KMS-11 (cell line): ENCODE measurements at regions not wholly inside any gene's neighbourhood (a gene's known extent, or its start where the extent isn't known, plus 50 kb on each side); places are given as distances from the start of the nearest gene placed in this dataset.

ENCODE experiments used
- H2AFZ ChIP-seq: fragments of 200-600 bp; sonication (generic); 2 replicates; pipeline ENCODE4 v1.6.1; 2016; ENCODE audit warnings: antibody characterized with exemption, mixed run types, low read depth
- H3K27ac ChIP-seq: fragments of 200-600 bp; sonication (generic); 2 replicates; pipeline ENCODE4 v1.6.1; 2016; ENCODE audit warnings: mild to moderate bottlenecking, mixed run types
- H3K27me3 ChIP-seq: fragments of 200-600 bp; sonication (generic); 2 replicates; pipeline ENCODE4 v1.6.1; 2017; ENCODE audit warnings: mild to moderate bottlenecking, low read depth, mixed run types, moderate library complexity; ENCODE audit not compliant: insufficient read depth
- H3K36me3 ChIP-seq: fragments of 200-600 bp; sonication (generic); 2 replicates; pipeline ENCODE4 v1.6.1; 2017; ENCODE audit warnings: mild to moderate bottlenecking, mixed run types; ENCODE audit not compliant: insufficient read depth
- H3K4me1 ChIP-seq: fragments of 200-600 bp; sonication (generic); 2 replicates; pipeline ENCODE4 v1.6.1; 2016; ENCODE audit warnings: mild to moderate bottlenecking, low read depth, mixed run types; ENCODE audit not compliant: poor library complexity, severe bottlenecking
- H3K4me2 ChIP-seq: fragments of 200-600 bp; sonication (generic); 2 replicates; pipeline ENCODE4 v1.7.0; 2016; ENCODE audit warnings: mild to moderate bottlenecking, mixed run types
- H3K4me3 ChIP-seq: fragments of 200-600 bp; sonication (generic); IDR thresholded peaks from 2 replicates; pipeline ENCODE4 v1.6.1; 2017; ENCODE audit warnings: low read depth, low read length, mixed read lengths; ENCODE audit not compliant: insufficient read depth
- H3K79me2 ChIP-seq: fragments of 200-600 bp; sonication (generic); 2 replicates; pipeline ENCODE4 v1.6.1; 2016; ENCODE audit warnings: low read depth, mixed run types; ENCODE audit not compliant: insufficient read depth
- H3K9ac ChIP-seq: fragments of 200-600 bp; sonication (generic); 2 replicates; pipeline ENCODE4 v1.6.1; 2016; ENCODE audit warnings: mild to moderate bottlenecking, mixed run types
- H4K20me1 ChIP-seq: fragments of 200-600 bp; sonication (generic); 2 replicates; pipeline ENCODE4 v1.6.1; 2016; ENCODE audit warnings: mild to moderate bottlenecking, mixed run types; ENCODE audit not compliant: insufficient read depth
- CTCF ChIP-seq: fragments of 200-600 bp; sonication (generic); conservative IDR thresholded peaks from 2 replicates; pipeline ENCODE4 v1.6.1; 2017; ENCODE audit warnings: low read depth, mild to moderate bottlenecking, antibody characterized with exemption, low read length, moderate library complexity, mixed read lengths

- H3K79me2 ChIP-seq: no peaks in the 10 kb centered on the region
- H3K36me3 ChIP-seq: no peaks in the 10 kb centered on the region
- H3K9ac ChIP-seq: no peak overlapping the region
- H3K27me3 ChIP-seq: no peaks in the 10 kb centered on the region
- TF ChIP-seq CTCF: no peak
- H4K20me1 ChIP-seq: no peaks in the 10 kb centered on the region
- peaks cover 28% of the 10 kb centered on the region for H3K4me1 ChIP-seq
- H2AFZ ChIP-seq: no peak overlapping the region; the same call in 1 of the 2 replicates
- H3K27ac ChIP-seq: peak overlapping the region; percentile 42
- peak overlapping the region; percentile 64 for H3K4me2 ChIP-seq
- no peak overlapping the region for H3K4me3 ChIP-seq
Measured at GRCh38 chr16:17026600-17027242, 444.0 kb downstream of the XYLT1 start.

GRCh38 chr16:17027488-17028129 lies 443.2 kb downstream of the XYLT1 start:
- Histone ChIP-seq H4K20me1 (no peaks in the 10 kb centered on the region), H3K4me3 (no peak overlapping the region), H3K79me2 (no peaks in the 10 kb centered on the region), H2AFZ (no peak overlapping the region), H3K4me2 (peak overlapping the region; percentile 64), H3K4me1 (peaks cover 28% of the 10 kb centered on the region), H3K27me3 (no peaks in the 10 kb centered on the region), H3K9ac (no peak overlapping the region), H3K27ac (peak overlapping the region; percentile 42), H3K36me3 (no peaks in the 10 kb centered on the region)
- no peak for TF ChIP-seq CTCF

- Histone ChIP-seq H3K4me2 (no peak overlapping the region), H3K27me3 (no peaks in the 10 kb centered on the region), H3K4me3 (no peak overlapping the region), H3K27ac (no peak overlapping the region), H3K9ac (no peak overlapping the region), H2AFZ (no peak overlapping the region), H3K79me2 (no peaks in the 10 kb centered on the region), H3K4me1 (peaks cover 28% of the 10 kb centered on the region), H3K36me3 (no peaks in the 10 kb centered on the region), H4K20me1 (no peaks in the 10 kb centered on the region)
- no peak for TF ChIP-seq CTCF
Measured at GRCh38 chr16:17029602-17030350, 441.0 kb downstream of the XYLT1 start.

- H4K20me1 ChIP-seq: no peaks in the 10 kb centered on the region
- H3K9ac ChIP-seq: no peak overlapping the region
- H2AFZ ChIP-seq: no peak overlapping the region
- H3K4me3 ChIP-seq: no peak overlapping the region
- H3K27me3 ChIP-seq: no peaks in the 10 kb centered on the region
- no peaks in the 10 kb centered on the region for H3K79me2 ChIP-seq
- H3K36me3 ChIP-seq: no peaks in the 10 kb centered on the region
- no peak overlapping the region for H3K4me2 ChIP-seq
- H3K27ac ChIP-seq: no peak overlapping the region
- peaks cover 19% of the 10 kb centered on the region for H3K4me1 ChIP-seq
- TF ChIP-seq CTCF: no peak
Measured at GRCh38 chr16:17031484-17032268, 439.1 kb downstream of the XYLT1 start.
